EL (cell line): ENCODE measurements at regions not wholly inside any gene's neighbourhood (a gene's known extent, or its start where the extent isn't known, plus 50 kb on each side); places are given as distances from the start of the nearest gene placed in this dataset.

Experiments used
- DNase-seq: peaks from one replicate; pipeline ENCODE4 v3.0.0-alpha.2; 2016

DNA sequence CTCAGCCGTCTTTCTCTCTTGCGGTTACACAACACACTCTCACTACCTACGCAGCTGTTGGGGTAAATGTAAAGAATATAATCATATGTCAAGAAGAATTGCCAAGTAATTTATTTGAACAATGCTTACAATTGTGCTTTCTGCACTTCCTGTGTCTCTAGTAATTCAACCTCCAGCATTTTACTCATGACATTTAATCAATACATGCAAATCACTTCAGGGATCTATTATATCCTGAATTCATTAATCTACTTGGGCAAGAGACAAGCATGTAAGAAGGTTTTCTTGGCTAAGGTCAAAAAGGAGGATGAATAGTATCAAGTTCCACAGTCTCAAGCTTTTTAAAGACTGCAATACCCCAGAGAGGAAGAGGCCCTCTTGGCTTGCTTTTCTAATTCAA lies 562.9 kb upstream of the ADARB2 start:
- DNase-seq = no peak

GRCh38 chr10:2296179-2296891 lies 559.0 kb upstream of the ADARB2 start:
- no peak for DNase-seq

DNA sequence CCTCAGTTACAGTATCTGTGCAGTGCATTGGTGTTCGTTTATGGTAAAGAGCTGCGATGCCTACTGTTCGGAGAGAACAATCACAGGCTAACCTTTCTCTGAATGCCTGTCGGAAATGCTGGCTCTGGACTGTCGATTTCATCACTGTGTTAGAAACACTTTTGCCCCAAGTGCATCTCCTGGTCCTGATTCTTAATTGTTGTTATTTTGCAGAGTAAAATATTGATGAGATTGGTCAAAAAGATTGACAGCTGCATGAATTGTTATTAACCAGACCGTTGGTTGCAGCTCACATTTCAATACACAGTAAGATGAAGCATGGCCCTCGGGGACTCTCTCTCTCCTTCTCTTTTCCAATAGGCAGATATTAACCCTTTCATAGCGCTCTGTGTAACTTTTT lies 557.4 kb upstream of the ADARB2 start:
- no peak for DNase-seq

DNA sequence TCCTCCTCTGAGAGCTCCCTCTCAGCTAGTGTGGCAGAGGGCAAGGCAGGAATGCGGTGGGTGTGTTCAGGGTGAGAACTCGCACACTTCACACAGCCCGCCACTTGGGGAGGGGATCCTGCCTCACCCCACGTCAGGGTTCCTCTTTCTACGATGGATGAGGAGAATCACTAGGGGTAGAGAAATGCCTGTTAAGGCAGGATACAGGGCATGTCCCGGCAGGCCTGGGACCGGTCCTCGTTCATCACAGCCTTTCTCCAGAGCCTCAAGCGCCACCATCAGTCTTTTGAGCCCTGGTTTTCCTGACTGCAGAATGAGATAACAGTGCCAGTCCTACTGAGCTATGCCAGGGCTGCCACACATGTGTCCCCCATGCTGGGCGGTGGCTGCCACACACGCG lies 546.7 kb upstream of the ADARB2 start:
- DNase-seq = no peak

DNA sequence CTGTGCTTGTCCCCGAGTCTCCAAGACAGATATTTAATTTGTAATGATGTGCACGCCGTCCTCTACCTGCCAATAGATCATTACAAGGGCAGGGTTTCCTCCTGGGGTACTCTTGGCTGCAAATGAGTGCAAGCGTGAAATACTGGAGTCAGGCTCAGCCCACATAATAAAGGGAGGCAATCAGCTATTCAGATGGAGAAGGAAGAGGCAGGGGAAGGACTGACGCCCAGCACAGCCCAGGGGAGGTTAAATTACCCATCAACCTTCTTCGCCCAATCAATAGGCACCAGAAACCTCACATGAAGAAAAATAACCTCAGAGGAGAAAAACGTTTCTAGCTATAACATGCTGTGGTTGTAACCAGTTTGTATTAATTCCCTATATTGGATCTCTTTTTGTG lies 544.9 kb upstream of the ADARB2 start:
- no peak for DNase-seq

DNA sequence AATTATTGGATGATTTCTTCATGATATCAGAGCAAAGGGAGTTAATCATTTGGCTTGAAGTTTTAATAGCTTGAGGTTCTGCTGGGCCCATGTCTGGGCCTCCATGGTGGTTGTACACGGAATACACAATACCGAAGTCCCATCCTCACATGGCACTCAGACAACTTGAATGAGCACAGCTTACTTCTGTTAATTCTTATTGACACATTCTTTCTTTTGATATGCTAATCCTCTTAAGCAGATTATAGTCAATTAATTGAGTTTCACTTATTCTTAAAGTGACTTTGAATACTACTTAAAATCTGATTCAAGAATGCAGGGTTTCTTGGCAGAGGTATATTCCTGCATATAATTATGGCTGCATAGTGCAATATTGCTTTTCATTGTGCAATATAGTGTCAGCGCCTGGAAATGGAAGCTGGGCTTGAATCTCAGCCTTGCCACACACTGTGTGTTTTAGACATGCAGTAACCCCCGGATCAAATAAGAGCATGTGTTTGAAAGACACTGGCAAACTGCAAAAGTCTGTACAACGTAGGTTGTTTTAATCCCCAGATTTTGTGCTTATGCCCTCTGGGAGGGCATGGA lies 543.5 kb upstream of the ADARB2 start:
- no peak for DNase-seq

GRCh38 chr10:2279711-2280110 lies 542.4 kb upstream of the ADARB2 start:
- DNase-seq = no peak

GRCh38 chr10:2278363-2278762 lies 541.0 kb upstream of the ADARB2 start:
- DNase-seq = no peak

DNA sequence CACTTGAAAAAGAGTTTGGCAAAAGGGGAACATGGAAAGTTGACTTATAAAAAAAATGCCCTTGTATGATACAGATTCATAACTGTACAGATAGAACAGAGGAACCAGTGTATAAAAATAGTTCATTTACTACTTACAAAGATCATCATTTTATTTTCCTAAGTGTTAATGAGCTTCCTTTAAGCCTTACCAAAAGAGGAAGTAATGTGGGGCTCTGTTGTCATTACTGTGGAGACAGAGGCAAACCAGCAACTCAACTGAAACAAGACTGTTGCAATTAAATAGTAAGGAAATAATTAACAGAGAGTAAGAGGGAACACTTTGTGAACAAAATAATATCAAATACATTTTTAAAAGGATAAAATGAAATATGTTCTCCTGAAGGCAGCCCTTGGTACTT lies 526.2 kb upstream of the ADARB2 start:
- no peak for DNase-seq

DNA sequence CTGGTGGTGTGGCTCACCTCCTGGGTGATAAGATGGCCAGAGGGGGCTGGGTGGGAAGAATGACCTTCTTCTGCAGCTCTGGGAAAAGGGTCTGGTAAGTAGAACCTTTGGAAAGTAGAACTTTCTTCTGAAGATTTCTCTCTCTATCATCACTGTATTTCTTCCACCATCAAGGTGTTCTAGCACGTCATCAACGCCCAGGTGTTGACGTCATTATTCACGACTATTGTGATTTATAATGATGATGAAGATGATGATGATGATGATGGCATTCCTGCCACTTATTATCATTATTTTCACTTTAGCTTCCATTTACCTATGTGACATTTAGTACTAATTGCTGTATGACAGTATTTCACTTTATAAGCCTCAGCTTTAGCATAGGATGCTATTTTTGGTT lies 525.6 kb upstream of the ADARB2 start:
- DNase-seq = no peak

DNA sequence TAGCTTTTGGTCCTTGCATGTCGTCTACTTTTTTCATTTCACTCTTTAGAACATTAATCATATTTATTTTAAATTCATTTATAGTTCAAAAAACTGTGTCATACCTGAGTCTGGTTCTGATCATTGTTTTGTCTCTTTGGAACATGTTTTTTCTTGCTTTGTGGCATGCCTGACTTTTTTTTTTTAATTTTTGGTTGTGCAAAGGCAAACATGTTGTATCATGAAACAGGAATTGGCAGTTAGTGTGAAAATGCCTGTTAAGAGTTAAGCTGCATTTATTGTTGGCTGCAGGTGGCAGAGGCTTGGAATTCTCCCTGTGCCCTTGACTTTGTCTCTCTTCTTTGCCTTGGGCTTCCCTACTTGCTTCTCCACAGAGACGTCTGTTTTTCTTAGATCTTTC lies 525.0 kb upstream of the ADARB2 start:
- DNase-seq = no peak

- no peak for DNase-seq
Observed at GRCh38 chr10:2256241-2256640, 518.9 kb upstream of the ADARB2 start.

GRCh38 chr10:2252096-2252495 lies 514.8 kb upstream of the ADARB2 start:
- no peak for DNase-seq

- no peak for DNase-seq
Observed at GRCh38 chr10:2251631-2252030, 514.3 kb upstream of the ADARB2 start.

GRCh38 chr10:2246747-2247146 lies 509.4 kb upstream of the ADARB2 start:
- DNase-seq = no peak

- no peak for DNase-seq
Observed at GRCh38 chr10:2245580-2245979, 508.3 kb upstream of the ADARB2 start.

DNA sequence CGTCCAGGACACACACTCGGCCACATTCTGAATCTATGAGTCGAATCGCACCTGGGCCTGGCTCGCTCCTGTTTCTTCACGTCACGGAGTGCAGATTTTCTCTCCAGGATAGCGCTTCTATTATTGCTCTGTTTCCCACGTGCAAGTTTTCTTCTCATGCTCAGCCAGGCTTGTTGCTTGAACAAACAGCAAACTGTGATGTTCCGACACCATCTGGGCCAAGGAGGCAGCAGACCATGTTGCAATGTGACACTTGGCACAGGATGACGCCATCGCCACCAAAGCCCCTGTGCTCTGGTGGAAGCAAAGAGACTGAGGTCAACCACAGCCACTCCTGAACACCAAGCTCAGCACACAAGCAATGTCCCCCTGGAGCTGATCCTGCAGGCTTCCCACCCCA lies 507.1 kb upstream of the ADARB2 start:
- DNase-seq = no peak

GRCh38 chr10:2236876-2237275 lies 499.6 kb upstream of the ADARB2 start:
- DNase-seq = no peak

DNA sequence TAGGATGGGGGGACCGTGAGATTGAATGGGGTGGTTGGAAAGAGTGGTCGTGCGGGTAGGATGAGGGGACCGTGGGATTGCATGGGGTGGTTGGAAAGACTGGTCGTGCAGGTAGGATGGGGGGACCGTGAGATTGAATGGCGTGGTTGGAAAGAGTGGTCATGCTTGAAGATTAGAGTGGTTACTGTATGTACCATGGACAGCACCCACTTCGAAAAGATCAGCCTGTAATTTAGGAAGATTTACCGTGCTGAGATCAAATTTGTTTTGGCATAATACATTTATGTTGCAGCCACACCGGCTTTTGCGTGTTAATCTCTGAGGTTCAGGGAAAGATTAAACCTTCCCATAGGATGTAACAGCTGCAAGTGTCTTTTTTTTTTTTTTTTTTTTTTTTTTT lies 495.2 kb upstream of the ADARB2 start:
- DNase-seq = no peak

- DNase-seq = no peak
Observed at GRCh38 chr10:2230478-2230877, 493.2 kb upstream of the ADARB2 start.

GRCh38 chr10:2228320-2228901 lies 491.1 kb upstream of the ADARB2 start:
- DNase-seq = no peak

DNA sequence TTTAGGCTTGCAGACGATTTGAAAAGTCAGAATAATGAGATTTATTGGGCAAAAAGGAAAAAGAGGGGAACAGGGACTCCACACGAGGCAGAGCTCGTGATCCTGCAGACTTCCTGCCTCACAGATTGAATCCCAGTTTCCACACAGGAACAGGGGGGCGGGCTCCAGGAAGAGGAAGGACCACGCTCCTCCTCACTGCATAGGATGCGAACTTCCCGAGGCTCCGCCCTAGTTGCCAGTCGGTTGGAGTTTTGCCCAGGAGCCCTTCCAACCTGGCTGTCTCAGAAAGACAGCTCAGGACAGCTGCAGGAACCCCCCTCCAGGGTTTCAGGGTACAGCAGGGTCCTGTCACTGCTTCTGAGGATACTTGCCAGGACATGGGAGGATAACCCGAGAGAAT lies 488.3 kb upstream of the ADARB2 start:
- no peak for DNase-seq

DNA sequence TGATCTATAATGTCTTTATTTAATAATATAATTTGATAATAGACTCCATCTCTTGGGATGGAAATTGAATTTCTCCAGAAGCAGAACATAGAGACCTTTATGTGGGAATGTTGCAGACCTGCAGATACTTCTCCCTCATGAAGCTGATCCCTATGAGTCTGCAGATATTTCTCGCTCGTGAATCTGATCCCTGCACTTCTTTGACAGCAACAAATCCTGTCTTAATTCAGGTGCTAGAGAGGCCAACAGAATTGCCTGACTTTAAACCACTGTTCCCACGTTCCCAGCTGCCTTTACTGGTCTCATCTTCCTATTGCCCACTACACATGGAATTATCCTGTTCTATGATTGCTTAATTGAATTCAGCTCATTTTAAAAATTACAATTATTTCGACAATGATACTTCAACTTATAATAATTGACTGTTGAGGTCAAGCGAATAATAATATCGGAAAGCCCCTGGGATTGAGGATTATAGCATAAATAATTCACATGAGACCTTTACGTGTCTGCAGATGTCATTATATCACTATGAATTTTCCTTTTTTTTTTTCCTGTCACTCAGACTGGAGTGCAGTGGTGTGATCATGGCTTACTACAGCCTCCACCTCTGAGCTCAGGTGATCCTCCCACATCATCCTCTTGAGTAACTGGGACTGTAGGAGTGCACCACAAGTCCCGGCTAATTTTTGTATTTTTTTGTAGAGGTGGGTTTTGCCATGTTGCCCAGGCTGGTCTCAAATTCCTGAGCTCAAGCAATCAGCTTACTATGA lies 486.4 kb upstream of the ADARB2 start:
- no peak for DNase-seq

- no peak for DNase-seq
Observed at GRCh38 chr10:2222631-2223030, 485.3 kb upstream of the ADARB2 start.
